GM12891 (cell line): ENCODE measurements at regions not wholly inside any gene's neighbourhood (a gene's known extent, or its start where the extent isn't known, plus 50 kb on each side); places are given as distances from the start of the nearest gene placed in this dataset.

Experiments
- DNase-seq: peaks from one replicate; pipeline ENCODE4 v3.0.0; 2011; ENCODE audit warnings: low spot score; ENCODE audit not compliant: insufficient read length
- FAIRE-seq: peaks from 2 replicates; lab custom pipeline; 2011; peaks lifted over from hg19 to GRCh38; lab: Jason Lieb, UNC
- PAX5 ChIP-seq: IDR thresholded peaks from 2 replicates; pipeline ENCODE4 v1.6.1; 2011; ENCODE audit warnings: low read length, moderate library complexity, mild to moderate bottlenecking; ENCODE audit not compliant: insufficient read depth, severe bottlenecking
- POLR2A ChIP-seq: IDR thresholded peaks from 2 replicates; pipeline ENCODE4 v1.6.1; 2011; ENCODE audit warnings: low read depth, low read length, control low read depth
- POLR2AphosphoS5 ChIP-seq: IDR thresholded peaks from 2 replicates; pipeline ENCODE4 v1.6.1; 2011; ENCODE audit warnings: low read depth, low read length, control low read depth
- POU2F2 ChIP-seq: IDR thresholded peaks from 2 replicates; pipeline ENCODE4 v1.6.1; 2011; ENCODE audit warnings: low read depth, mild to moderate bottlenecking, control low read depth, low read length, moderate library complexity
- SPI1 ChIP-seq: IDR thresholded peaks from 2 replicates; pipeline ENCODE4 v1.6.1; 2011; ENCODE audit warnings: low read depth, low read length, control low read depth
- TAF1 ChIP-seq: IDR thresholded peaks from 2 replicates; pipeline ENCODE4 v1.6.1; 2011; ENCODE audit warnings: low read depth, low read length, control low read depth

- no peak for TF ChIP-seq POLR2A
- TF ChIP-seq TAF1 = no peak
- TF ChIP-seq POLR2AphosphoS5 = no peak
- TF ChIP-seq SPI1 = no peak
- TF ChIP-seq PAX5 = no peak
- TF ChIP-seq POU2F2 = no peak
- FAIRE-seq = no peak
- DNase-seq = no peak
Measured at GRCh38 chr21:35692311-35692710, 368.0 kb downstream of the SETD4 start.

- DNase-seq (no peak), FAIRE-seq (no peak)
- TF ChIP-seq POU2F2 (no peak), TAF1 (no peak), PAX5 (no peak), POLR2AphosphoS5 (no peak)
Measured at GRCh38 chr21:35690436-35690835, 369.9 kb downstream of the SETD4 start.

- DNase-seq (no peak), FAIRE-seq (no peak)
- TF ChIP-seq POLR2A = no peak
Measured at GRCh38 chr21:35686156-35686555, 374.2 kb downstream of the SETD4 start.

GRCh38 chr21:35683664-35684304 lies 376.5 kb downstream of the SETD4 start:
- no peak for DNase-seq

GRCh38 chr21:35682904-35683549 lies 377.3 kb downstream of the SETD4 start:
- FAIRE-seq = no peak
- no peak for TF ChIP-seq POLR2AphosphoS5
- TF ChIP-seq PAX5 = no peak
- no peak for TF ChIP-seq TAF1
- DNase-seq = no peak

More at GRCh38 chr21:35683664-35684304, 376.5 kb downstream of the SETD4 start:
- FAIRE-seq = no peak
- TF ChIP-seq SPI1 = no peak
- no peak for TF ChIP-seq POU2F2
- TF ChIP-seq POLR2AphosphoS5 = no peak
- TF ChIP-seq PAX5 = no peak
- no peak for TF ChIP-seq TAF1
- no peak for TF ChIP-seq POLR2A

- no peak for FAIRE-seq
- no peak for DNase-seq
- no peak for TF ChIP-seq POLR2AphosphoS5
- TF ChIP-seq POLR2A = no peak
- TF ChIP-seq PAX5 = no peak
Measured at GRCh38 chr21:35681946-35682345, 378.4 kb downstream of the SETD4 start.

GRCh38 chr21:35679076-35679475 lies 381.2 kb downstream of the SETD4 start:
- DNase-seq (no peak), FAIRE-seq (no peak)

GRCh38 chr21:35678393-35678792 lies 381.9 kb downstream of the SETD4 start:
- TF ChIP-seq POLR2AphosphoS5 = no peak
- no peak for TF ChIP-seq PAX5
- no peak for TF ChIP-seq TAF1
- no peak for TF ChIP-seq POU2F2
- TF ChIP-seq SPI1 = no peak
- no peak for TF ChIP-seq POLR2A
- DNase-seq (no peak), FAIRE-seq (no peak)

More at GRCh38 chr21:35679076-35679475, 381.2 kb downstream of the SETD4 start:
- TF ChIP-seq POLR2A (no peak), TAF1 (no peak), PAX5 (no peak), SPI1 (no peak), POLR2AphosphoS5 (no peak), POU2F2 (no peak)

GRCh38 chr21:35677298-35677841 lies 383.0 kb downstream of the SETD4 start:
- DNase-seq (no peak), FAIRE-seq (no peak)
- TF ChIP-seq PAX5 (no peak), SPI1 (no peak), POLR2AphosphoS5 (no peak), TAF1 (no peak), POLR2A (no peak), POU2F2 (no peak)

- FAIRE-seq (no peak), DNase-seq (no peak)
- no peak for TF ChIP-seq POLR2A
- no peak for TF ChIP-seq POU2F2
- no peak for TF ChIP-seq PAX5
- no peak for TF ChIP-seq SPI1
- TF ChIP-seq TAF1 = no peak
- TF ChIP-seq POLR2AphosphoS5 = no peak
Measured at GRCh38 chr21:35674895-35675470, 385.3 kb downstream of the SETD4 start.
